Liver (tissue), 8 donors: ENCODE measurements at regions not wholly inside any gene's neighbourhood (a gene's known extent, or its start where the extent isn't known, plus 50 kb on each side); places are given as distances from the start of the nearest gene placed in this dataset.

Experiments used
- DNase-seq: peaks from one replicate; pipeline ENCODE4 v3.0.0-alpha.2; 2017; ENCODE audit warnings: low spot score
- H3K27ac ChIP-seq, 2 donors: one replicate each; pipeline ENCODE4 v1.7.0; 2013; ENCODE audit warnings: inconsistent platforms in 2 of 2, low read length in 2 of 2, control low read depth in 1 of 2, low read depth in 1 of 2, mild to moderate bottlenecking in 1 of 2
- H3K27me3 ChIP-seq, 4 donors: one replicate each; pipeline versions ENCODE4 v1.6.1 to v1.7.0; 2013; ENCODE audit warnings: low read length in 3 of 4, inconsistent platforms in 1 of 4, mild to moderate bottlenecking in 1 of 4, moderate library complexity in 1 of 4; ENCODE audit not compliant: control insufficient read depth in 4 of 4, insufficient read depth in 4 of 4
- H3K36me3 ChIP-seq, 4 donors: one replicate each; pipeline versions ENCODE4 v1.6.1 to v1.7.0; 2013; ENCODE audit warnings: low read length in 3 of 4, mild to moderate bottlenecking in 3 of 4, low read depth in 1 of 4, moderate library complexity in 1 of 4; ENCODE audit not compliant: control insufficient read depth in 4 of 4, insufficient read depth in 3 of 4
- H3K4me1 ChIP-seq, 4 donors: one replicate each; pipeline versions ENCODE4 v1.6.1 to v1.7.0; 2013; ENCODE audit warnings: low read length in 3 of 4, mild to moderate bottlenecking in 3 of 4, moderate library complexity in 1 of 4; ENCODE audit not compliant: control insufficient read depth in 4 of 4, insufficient read depth in 4 of 4
- H3K4me3 ChIP-seq, 3 donors: one replicate each; pipeline versions ENCODE4 v1.6.1 to v1.7.0; 2013; ENCODE audit warnings: low read length in 3 of 3, control low read depth in 1 of 3, low read depth in 1 of 3, mild to moderate bottlenecking in 1 of 3
- H3K9ac ChIP-seq, 2 donors: one replicate each; pipeline ENCODE4 v1.7.0; 2013; ENCODE audit warnings: low read length in 2 of 2, mild to moderate bottlenecking in 2 of 2, moderate library complexity in 2 of 2, control low read depth in 1 of 2, low read depth in 1 of 2
- H3K9me3 ChIP-seq, 4 donors: one replicate each; pipeline versions ENCODE4 v1.6.1 to v1.7.0; 2013; ENCODE audit warnings: low read length in 3 of 4; ENCODE audit not compliant: control insufficient read depth in 4 of 4
- EGR1 ChIP-seq, 2 donors: IDR thresholded peaks; 2 replicates each; pipeline ENCODE4 v1.6.1; 2016 to 2018; ENCODE audit warnings: antibody characterized with exemption in 2 of 2, low read depth in 2 of 2
- FOXA1 ChIP-seq: IDR thresholded peaks from 2 replicates; pipeline ENCODE4 v1.6.1; 2016; ENCODE audit warnings: antibody characterized with exemption
- FOXA2 ChIP-seq: IDR thresholded peaks from 2 replicates; pipeline ENCODE4 v1.6.1; 2016; ENCODE audit warnings: antibody characterized with exemption
- GABPA ChIP-seq, 2 donors: IDR thresholded peaks in 1 of 2; conservative IDR thresholded peaks in 1 of 2; 2 replicates each; pipeline ENCODE4 v1.6.1; 2016; ENCODE audit warnings: antibody characterized with exemption in 2 of 2, mild to moderate bottlenecking in 1 of 2, moderate library complexity in 1 of 2
- HNF4A ChIP-seq, 2 donors: conservative IDR thresholded peaks; 2 replicates each; pipeline ENCODE4 v1.6.1; 2016; ENCODE audit warnings: antibody characterized with exemption in 2 of 2, mild to moderate bottlenecking in 2 of 2
- HNF4G ChIP-seq: IDR thresholded peaks from 2 replicates; pipeline ENCODE4 v1.6.1; 2016; ENCODE audit warnings: antibody characterized with exemption
- JUND ChIP-seq, 2 donors: IDR thresholded peaks; 2 replicates each; pipeline ENCODE4 v1.6.1; 2016; ENCODE audit warnings: antibody characterized with exemption in 2 of 2
- NR2F2 ChIP-seq: IDR thresholded peaks from 2 replicates; pipeline ENCODE4 v1.6.1; 2016; ENCODE audit warnings: antibody characterized with exemption
- RAD21 ChIP-seq, 2 donors: IDR thresholded peaks; 2 replicates each; pipeline ENCODE4 v1.6.1; 2016; ENCODE audit warnings: antibody characterized with exemption in 2 of 2, mild to moderate bottlenecking in 2 of 2
- RXRA ChIP-seq, 2 donors: IDR thresholded peaks; 2 replicates each; pipeline ENCODE4 v1.6.1; 2017 to 2018; ENCODE audit warnings: antibody characterized with exemption in 2 of 2, mild to moderate bottlenecking in 1 of 2
- SP1 ChIP-seq: IDR thresholded peaks from 2 replicates; pipeline ENCODE4 v1.6.1; 2018; ENCODE audit warnings: antibody characterized with exemption, mild to moderate bottlenecking
- TAF1 ChIP-seq: conservative IDR thresholded peaks from 2 replicates; pipeline ENCODE4 v1.6.1; 2016; ENCODE audit warnings: antibody characterized with exemption, mild to moderate bottlenecking
- YY1 ChIP-seq: IDR thresholded peaks from 2 replicates; pipeline ENCODE4 v1.6.1; 2016; ENCODE audit warnings: antibody characterized with exemption, mild to moderate bottlenecking
- WGBS: extraction: QIAGEN DNeasy Blood & Tissue Kit; methylation state at CpG from one replicate; pipeline ENCODE4 v1.1.7; 2013; 5-methylcytosine and 5-hydroxymethylcytosine counted together
- TF ChIP-seq, protein P1 (sequence below): IDR thresholded peaks from 2 replicates; pipeline ENCODE4 v1.6.1; 2016; ENCODE audit warnings: antibody characterized with exemption
- TF ChIP-seq, protein P2 (sequence below): IDR thresholded peaks from 2 replicates; pipeline ENCODE4 v1.6.1; 2016; ENCODE audit warnings: antibody characterized with exemption
- TF ChIP-seq, protein P3 (sequence below): fragments of 150-350 bp; IDR thresholded peaks from 2 replicates; pipeline ENCODE4 v1.5.1; 2017; ENCODE audit warnings: improper control_type of control experiment, low read depth, low read length; ENCODE audit not compliant: missing input control
- TF ChIP-seq, protein P4 (sequence below): IDR thresholded peaks from 2 replicates; pipeline ENCODE4 v1.6.1; 2016; ENCODE audit warnings: antibody characterized with exemption
- TF ChIP-seq, protein P5 (sequence below): IDR thresholded peaks from 2 replicates; pipeline ENCODE4 v1.6.1; 2016; ENCODE audit warnings: antibody characterized with exemption, mild to moderate bottlenecking
- donor health status: healthy.
- donor health status: healthy.
- donor health status: healthy.
- donor health status: healthy.
- donor health status: healthy.

DNA sequence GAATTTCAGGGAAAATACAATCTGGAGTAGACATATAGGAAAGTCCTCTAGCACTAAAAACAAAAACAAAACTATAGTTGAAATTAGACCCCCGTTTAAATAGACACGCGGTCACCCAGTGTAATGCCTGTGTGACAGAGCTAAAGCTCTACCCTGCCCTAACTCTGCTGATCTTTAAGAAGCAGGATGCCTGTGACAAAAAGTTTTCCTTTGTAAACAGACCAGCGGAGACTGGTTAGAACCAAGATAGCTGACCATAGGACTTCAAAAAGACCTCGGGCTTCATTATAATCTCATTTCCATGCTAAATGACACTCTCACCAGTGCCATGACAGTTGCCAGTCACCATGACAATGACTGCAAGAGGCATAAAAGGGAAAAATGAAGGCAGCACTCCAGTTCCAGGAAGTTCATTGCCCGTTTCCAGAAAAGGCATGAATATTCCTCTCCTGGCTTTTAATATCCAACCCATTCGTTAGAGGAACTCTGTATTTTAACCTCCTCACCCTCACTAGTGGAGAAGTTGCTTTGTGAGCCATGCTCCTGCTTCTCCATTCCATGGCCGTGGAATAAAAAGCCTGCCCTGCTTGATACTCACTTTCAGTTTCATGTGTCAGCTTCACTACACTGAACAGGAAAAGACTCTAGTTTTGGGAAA is 157.2 kb upstream of the COPS8 start:
- H3K9me3 ChIP-seq, result no peaks in the 10 kb centered on the region
- peaks cover 0 to 4% (median 0%) of the 10 kb centered on the region in 4 donors for H3K4me1 ChIP-seq
- 44% methylated on average over 8 of the region's 8 CpGs for WGBS
- no peaks in the 10 kb centered on the region for H3K36me3 ChIP-seq
- no peak for TF ChIP-seq EGR1 (IDR thresholded peaks at IDR 0.05; ENCODE audit: low read depth in 2 of 2)
- TF ChIP-seq, protein P1, sequence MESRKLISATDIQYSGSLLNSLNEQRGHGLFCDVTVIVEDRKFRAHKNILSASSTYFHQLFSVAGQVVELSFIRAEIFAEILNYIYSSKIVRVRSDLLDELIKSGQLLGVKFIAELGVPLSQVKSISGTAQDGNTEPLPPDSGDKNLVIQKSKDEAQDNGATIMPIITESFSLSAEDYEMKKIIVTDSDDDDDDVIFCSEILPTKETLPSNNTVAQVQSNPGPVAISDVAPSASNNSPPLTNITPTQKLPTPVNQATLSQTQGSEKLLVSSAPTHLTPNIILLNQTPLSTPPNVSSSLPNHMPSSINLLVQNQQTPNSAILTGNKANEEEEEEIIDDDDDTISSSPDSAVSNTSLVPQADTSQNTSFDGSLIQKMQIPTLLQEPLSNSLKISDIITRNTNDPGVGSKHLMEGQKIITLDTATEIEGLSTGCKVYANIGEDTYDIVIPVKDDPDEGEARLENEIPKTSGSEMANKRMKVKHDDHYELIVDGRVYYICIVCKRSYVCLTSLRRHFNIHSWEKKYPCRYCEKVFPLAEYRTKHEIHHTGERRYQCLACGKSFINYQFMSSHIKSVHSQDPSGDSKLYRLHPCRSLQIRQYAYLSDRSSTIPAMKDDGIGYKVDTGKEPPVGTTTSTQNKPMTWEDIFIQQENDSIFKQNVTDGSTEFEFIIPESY, result no peak
- TF ChIP-seq GABPA (IDR thresholded peaks at IDR 0.05 in 1 of 2, conservative IDR thresholded peaks at IDR 0.05 in 1 of 2), result no peak
- peak; percentile 64 for TF ChIP-seq YY1
- no peak for TF ChIP-seq TAF1
- TF ChIP-seq, protein P2, sequence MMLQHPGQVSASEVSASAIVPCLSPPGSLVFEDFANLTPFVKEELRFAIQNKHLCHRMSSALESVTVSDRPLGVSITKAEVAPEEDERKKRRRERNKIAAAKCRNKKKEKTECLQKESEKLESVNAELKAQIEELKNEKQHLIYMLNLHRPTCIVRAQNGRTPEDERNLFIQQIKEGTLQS, result no peak
- no peak for TF ChIP-seq RXRA (IDR thresholded peaks at IDR 0.05)
- TF ChIP-seq JUND (IDR thresholded peaks at IDR 0.05), result no peak
- no peak for TF ChIP-seq FOXA2
- TF ChIP-seq, protein P3, sequence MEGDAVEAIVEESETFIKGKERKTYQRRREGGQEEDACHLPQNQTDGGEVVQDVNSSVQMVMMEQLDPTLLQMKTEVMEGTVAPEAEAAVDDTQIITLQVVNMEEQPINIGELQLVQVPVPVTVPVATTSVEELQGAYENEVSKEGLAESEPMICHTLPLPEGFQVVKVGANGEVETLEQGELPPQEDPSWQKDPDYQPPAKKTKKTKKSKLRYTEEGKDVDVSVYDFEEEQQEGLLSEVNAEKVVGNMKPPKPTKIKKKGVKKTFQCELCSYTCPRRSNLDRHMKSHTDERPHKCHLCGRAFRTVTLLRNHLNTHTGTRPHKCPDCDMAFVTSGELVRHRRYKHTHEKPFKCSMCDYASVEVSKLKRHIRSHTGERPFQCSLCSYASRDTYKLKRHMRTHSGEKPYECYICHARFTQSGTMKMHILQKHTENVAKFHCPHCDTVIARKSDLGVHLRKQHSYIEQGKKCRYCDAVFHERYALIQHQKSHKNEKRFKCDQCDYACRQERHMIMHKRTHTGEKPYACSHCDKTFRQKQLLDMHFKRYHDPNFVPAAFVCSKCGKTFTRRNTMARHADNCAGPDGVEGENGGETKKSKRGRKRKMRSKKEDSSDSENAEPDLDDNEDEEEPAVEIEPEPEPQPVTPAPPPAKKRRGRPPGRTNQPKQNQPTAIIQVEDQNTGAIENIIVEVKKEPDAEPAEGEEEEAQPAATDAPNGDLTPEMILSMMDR, result no peak
- peak; percentile 30 to 49 for TF ChIP-seq RAD21 (IDR thresholded peaks at IDR 0.05)
- peak; percentile 16 for TF ChIP-seq SP1
- no peak for TF ChIP-seq FOXA1
- TF ChIP-seq HNF4G, result no peak
- TF ChIP-seq, protein P4, sequence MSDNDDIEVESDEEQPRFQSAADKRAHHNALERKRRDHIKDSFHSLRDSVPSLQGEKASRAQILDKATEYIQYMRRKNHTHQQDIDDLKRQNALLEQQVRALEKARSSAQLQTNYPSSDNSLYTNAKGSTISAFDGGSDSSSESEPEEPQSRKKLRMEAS, result peak; percentile 9
- no peak for TF ChIP-seq HNF4A (conservative IDR thresholded peaks at IDR 0.05)
- TF ChIP-seq, protein P5, sequence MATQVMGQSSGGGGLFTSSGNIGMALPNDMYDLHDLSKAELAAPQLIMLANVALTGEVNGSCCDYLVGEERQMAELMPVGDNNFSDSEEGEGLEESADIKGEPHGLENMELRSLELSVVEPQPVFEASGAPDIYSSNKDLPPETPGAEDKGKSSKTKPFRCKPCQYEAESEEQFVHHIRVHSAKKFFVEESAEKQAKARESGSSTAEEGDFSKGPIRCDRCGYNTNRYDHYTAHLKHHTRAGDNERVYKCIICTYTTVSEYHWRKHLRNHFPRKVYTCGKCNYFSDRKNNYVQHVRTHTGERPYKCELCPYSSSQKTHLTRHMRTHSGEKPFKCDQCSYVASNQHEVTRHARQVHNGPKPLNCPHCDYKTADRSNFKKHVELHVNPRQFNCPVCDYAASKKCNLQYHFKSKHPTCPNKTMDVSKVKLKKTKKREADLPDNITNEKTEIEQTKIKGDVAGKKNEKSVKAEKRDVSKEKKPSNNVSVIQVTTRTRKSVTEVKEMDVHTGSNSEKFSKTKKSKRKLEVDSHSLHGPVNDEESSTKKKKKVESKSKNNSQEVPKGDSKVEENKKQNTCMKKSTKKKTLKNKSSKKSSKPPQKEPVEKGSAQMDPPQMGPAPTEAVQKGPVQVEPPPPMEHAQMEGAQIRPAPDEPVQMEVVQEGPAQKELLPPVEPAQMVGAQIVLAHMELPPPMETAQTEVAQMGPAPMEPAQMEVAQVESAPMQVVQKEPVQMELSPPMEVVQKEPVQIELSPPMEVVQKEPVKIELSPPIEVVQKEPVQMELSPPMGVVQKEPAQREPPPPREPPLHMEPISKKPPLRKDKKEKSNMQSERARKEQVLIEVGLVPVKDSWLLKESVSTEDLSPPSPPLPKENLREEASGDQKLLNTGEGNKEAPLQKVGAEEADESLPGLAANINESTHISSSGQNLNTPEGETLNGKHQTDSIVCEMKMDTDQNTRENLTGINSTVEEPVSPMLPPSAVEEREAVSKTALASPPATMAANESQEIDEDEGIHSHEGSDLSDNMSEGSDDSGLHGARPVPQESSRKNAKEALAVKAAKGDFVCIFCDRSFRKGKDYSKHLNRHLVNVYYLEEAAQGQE, result no peak
- peak; percentile 34 for TF ChIP-seq NR2F2
- peak overlapping the region; percentile 19 to 40 (median 26) for H3K4me3 ChIP-seq
- DNase-seq, result no peak
- peak overlapping the region in 1 of 2 donors; percentile 72 for H3K9ac ChIP-seq
- H3K27me3 ChIP-seq, result no peaks in the 10 kb centered on the region
- H3K27ac ChIP-seq, result peak overlapping the region; percentile 59 to 62
